CD14-positive monocyte (primary cell): ENCODE measurements at regions not wholly inside any gene's neighbourhood (a gene's known extent, or its start where the extent isn't known, plus 50 kb on each side); places are given as distances from the start of the nearest gene placed in this dataset.

Source experiments
- DNase-seq, 3 donors: peaks; one replicate each; pipeline ENCODE4 v3.0.0-alpha.2; 2011 to 2022
- H2AFZ ChIP-seq: 2 replicates; pipeline ENCODE4 v1.6.0; 2012; ENCODE audit warnings: mild to moderate bottlenecking, low read depth, low read length, inconsistent platforms; ENCODE audit not compliant: insufficient read depth, poor library complexity, severe bottlenecking
- H3K27ac ChIP-seq, 2 donors: 1 replicate in 1 of 2; 2 replicates in 1 of 2; pipeline ENCODE4 v1.5.1; 2012 to 2013; ENCODE audit warnings: low read length in 2 of 2, control low read depth in 1 of 2, inconsistent platforms in 1 of 2, low read depth in 1 of 2, mild to moderate bottlenecking in 1 of 2
- H3K27me3 ChIP-seq, 2 donors: one replicate each; pipeline versions ENCODE4 v1.6.0 to v1.6.1; 2011 to 2013; ENCODE audit warnings: low read length in 2 of 2; ENCODE audit not compliant: control insufficient read depth in 2 of 2, insufficient read depth in 2 of 2
- H3K36me3 ChIP-seq, 2 donors: replicated peaks in 1 of 2; 1 replicate in 1 of 2; 2 replicates in 1 of 2; pipeline versions ENCODE4 v1.5.1 to v1.6.1; 2012 to 2013; ENCODE audit warnings: low read length in 2 of 2, control low read depth in 1 of 2, inconsistent platforms in 1 of 2, mild to moderate bottlenecking in 1 of 2; ENCODE audit not compliant: insufficient read depth in 2 of 2, control insufficient read depth in 1 of 2
- H3K4me1 ChIP-seq, 2 donors: 1 replicate in 1 of 2; 2 replicates in 1 of 2; pipeline versions ENCODE4 v1.5.1 to v1.6.1; 2012 to 2013; ENCODE audit warnings: low read length in 2 of 2, control low read depth in 1 of 2, inconsistent platforms in 1 of 2, mild to moderate bottlenecking in 1 of 2, moderate library complexity in 1 of 2; ENCODE audit not compliant: insufficient read depth in 2 of 2, control insufficient read depth in 1 of 2
- H3K4me2 ChIP-seq: replicated peaks from 2 replicates; pipeline ENCODE3; 2012; ENCODE audit warnings: low read length, moderate library complexity, mild to moderate bottlenecking; ENCODE audit not compliant: poor library complexity, severe bottlenecking; ENCODE audit errors: extremely low read depth
- H3K4me3 ChIP-seq, 3 experiments: fragments of 200-600 bp in 1 of 3; sonication (generic) in 1 of 3; replicated peaks in 1 of 3; 1 replicate in 2 of 3; 2 replicates in 1 of 3; pipeline ENCODE4 v1.5.1; 2011 to 2013; ENCODE audit warnings: low read length in 3 of 3, mild to moderate bottlenecking in 3 of 3, control low read depth in 2 of 3, low read depth in 2 of 3, inconsistent platforms in 1 of 3, moderate library complexity in 1 of 3
- H3K79me2 ChIP-seq: 2 replicates; pipeline ENCODE4 v1.6.0; 2012; ENCODE audit warnings: mild to moderate bottlenecking, control low read depth, inconsistent platforms, low read length, moderate library complexity; ENCODE audit not compliant: insufficient read depth
- H3K9ac ChIP-seq: 2 replicates; pipeline ENCODE4 v1.6.0; 2017; ENCODE audit warnings: low read length, mild to moderate bottlenecking; ENCODE audit not compliant: insufficient read depth, poor library complexity, severe bottlenecking
- H3K9me3 ChIP-seq, 2 donors: replicated peaks in 1 of 2; 1 replicate in 1 of 2; 2 replicates in 1 of 2; pipeline versions ENCODE4 v1.5.1 to v1.6.1; 2012 to 2013; ENCODE audit warnings: low read length in 2 of 2, control low read depth in 1 of 2; ENCODE audit not compliant: control insufficient read depth in 1 of 2, insufficient read depth in 1 of 2
- H4K20me1 ChIP-seq: 2 replicates; pipeline ENCODE4 v1.6.0; 2012; ENCODE audit warnings: mild to moderate bottlenecking, low read length, control low read depth, moderate library complexity; ENCODE audit not compliant: insufficient read depth
- H3K27ac Mint-ChIP-seq, 7 donors: one replicate each; pipeline ENCODE4 v1.8.0; 2020; ENCODE audit warnings: mild to moderate bottlenecking in 7 of 7, mixed read lengths in 7 of 7, moderate library complexity in 6 of 7, inconsistent platforms in 2 of 7
- H3K27me3 Mint-ChIP-seq, 3 donors: one replicate each; pipeline ENCODE4 v1.8.0; 2021 to 2022; ENCODE audit warnings: low read depth in 3 of 3, mild to moderate bottlenecking in 3 of 3, mixed read lengths in 3 of 3, moderate library complexity in 3 of 3, inconsistent platforms in 1 of 3
- H3K36me3 Mint-ChIP-seq, 2 donors: one replicate each; pipeline ENCODE4 v1.8.0; 2020; ENCODE audit warnings: mixed read lengths in 2 of 2, inconsistent platforms in 1 of 2, mild to moderate bottlenecking in 1 of 2
- H3K4me1 Mint-ChIP-seq: one replicate; pipeline ENCODE4 v1.8.0; 2020; ENCODE audit warnings: mild to moderate bottlenecking, mixed read lengths
- H3K4me3 Mint-ChIP-seq, 2 donors: one replicate each; pipeline ENCODE4 v1.8.0; 2020; ENCODE audit warnings: mild to moderate bottlenecking in 2 of 2, mixed read lengths in 2 of 2, moderate library complexity in 1 of 2
- H3K9me3 Mint-ChIP-seq, 7 donors: one replicate each; pipeline ENCODE4 v1.8.0; 2020 to 2022; ENCODE audit warnings: mixed read lengths in 7 of 7, mild to moderate bottlenecking in 6 of 7, moderate library complexity in 6 of 7, inconsistent platforms in 2 of 7
- whole genome bisulfite sequencing: methylation state at CpG from one replicate; pipeline ENCODE4 v1.1.5; 2013; ENCODE audit warnings: missing lambda C conversion rate; ENCODE audit not compliant: insufficient coverage; 5-methylcytosine and 5-hydroxymethylcytosine counted together
- intact Hi-C, 2 donors: fragments of 100-400 bp; cut with micrococcal nuclease; formaldehyde crosslinking; loops; one replicate each; pipeline versions ENCODE4 v1.15.0 to v1.15.1; 2023
- TF ChIP-seq, protein P1 (sequence below): fragments of 200-600 bp; IDR thresholded peaks from one replicate; pipeline ENCODE4 v1.8.0; 2022; ENCODE audit warnings: antibody characterized with exemption, mild to moderate bottlenecking

DNA sequence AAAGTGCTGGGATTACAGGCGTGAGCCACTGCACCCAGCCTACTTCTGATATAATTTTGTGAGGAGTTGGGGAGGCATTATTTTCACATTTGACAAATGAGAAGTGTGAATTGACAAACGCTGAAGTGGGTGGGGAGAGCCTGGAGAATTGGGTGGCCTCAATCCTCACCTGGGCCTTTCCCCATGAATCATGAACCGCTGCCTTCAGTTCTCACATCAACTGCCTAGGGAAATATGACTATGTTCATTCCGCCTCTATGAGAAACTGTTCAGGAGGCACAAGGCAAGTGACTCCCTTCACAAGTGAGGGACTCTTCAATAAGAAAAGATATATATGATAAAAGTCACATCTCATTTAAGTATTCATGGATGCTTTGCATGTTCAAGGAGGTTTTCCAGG, 96.6 kb upstream of the RND3 start:
- Histone ChIP-seq H3K9ac (no peak overlapping the region), H3K4me3 (no peak overlapping the region), H3K27me3 (no peaks in the 10 kb centered on the region), H3K79me2 (no peaks in the 10 kb centered on the region), H2AFZ (no peak overlapping the region), H4K20me1 (no peaks in the 10 kb centered on the region), H3K36me3 (no peaks in the 10 kb centered on the region), H3K4me1 (no peaks in the 10 kb centered on the region), H3K9me3 (peaks cover 4 to 7% of the 10 kb centered on the region in 2 donors), H3K4me2 (no peak overlapping the region), H3K27ac (no peak overlapping the region)
- 100% methylated on average over 2 of the region's 4 CpGs for WGBS
- H3K36me3 Mint-ChIP-seq = no peaks in the 10 kb centered on the region
- H3K27ac Mint-ChIP-seq = no peak overlapping the region
- no peak overlapping the region for H3K4me3 Mint-ChIP-seq
- no peaks in the 10 kb centered on the region for H3K4me1 Mint-ChIP-seq
- no peak for DNase-seq
- peaks cover 2 to 15% (median 7%) of the 10 kb centered on the region in 7 donors for H3K9me3 Mint-ChIP-seq
- H3K27me3 Mint-ChIP-seq = no peaks in the 10 kb centered on the region
- TF ChIP-seq, protein P1, sequence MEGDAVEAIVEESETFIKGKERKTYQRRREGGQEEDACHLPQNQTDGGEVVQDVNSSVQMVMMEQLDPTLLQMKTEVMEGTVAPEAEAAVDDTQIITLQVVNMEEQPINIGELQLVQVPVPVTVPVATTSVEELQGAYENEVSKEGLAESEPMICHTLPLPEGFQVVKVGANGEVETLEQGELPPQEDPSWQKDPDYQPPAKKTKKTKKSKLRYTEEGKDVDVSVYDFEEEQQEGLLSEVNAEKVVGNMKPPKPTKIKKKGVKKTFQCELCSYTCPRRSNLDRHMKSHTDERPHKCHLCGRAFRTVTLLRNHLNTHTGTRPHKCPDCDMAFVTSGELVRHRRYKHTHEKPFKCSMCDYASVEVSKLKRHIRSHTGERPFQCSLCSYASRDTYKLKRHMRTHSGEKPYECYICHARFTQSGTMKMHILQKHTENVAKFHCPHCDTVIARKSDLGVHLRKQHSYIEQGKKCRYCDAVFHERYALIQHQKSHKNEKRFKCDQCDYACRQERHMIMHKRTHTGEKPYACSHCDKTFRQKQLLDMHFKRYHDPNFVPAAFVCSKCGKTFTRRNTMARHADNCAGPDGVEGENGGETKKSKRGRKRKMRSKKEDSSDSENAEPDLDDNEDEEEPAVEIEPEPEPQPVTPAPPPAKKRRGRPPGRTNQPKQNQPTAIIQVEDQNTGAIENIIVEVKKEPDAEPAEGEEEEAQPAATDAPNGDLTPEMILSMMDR = no peak
- intact Hi-C loops = no loop called here

DNA sequence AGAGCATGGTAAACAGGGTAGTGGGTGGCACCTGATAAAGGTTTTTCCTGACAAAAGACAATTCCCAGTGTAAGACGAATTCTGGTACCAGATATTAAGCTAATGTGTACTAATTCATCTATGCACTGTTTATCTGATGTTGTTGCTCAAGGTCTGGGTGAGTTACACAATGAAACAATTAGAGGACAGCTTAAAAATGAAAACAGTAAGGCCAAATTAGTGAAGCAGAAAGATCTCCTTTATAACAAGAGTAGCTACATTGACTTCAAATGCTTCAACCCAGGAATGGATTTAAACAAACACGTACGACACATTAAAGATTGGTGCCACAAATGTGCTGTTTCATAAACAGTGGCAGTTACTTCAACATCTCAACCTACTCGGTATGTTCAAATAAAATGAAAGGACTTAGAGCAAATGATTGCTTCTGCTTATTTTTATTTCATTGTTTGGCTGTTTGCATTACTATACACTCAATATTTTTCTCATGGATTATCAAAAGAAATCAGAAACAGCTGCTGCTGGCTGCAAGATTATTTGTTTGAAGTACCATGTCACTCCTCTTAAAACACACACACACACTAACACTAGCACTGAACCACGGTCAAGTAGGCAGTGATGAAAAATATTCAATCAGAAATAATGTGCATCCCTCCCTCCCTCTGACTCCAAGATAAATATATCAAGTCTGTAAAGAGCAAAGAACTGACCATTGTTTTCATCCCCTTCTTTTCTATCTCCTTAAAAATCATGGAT, 94.4 kb upstream of the RND3 start:
- WGBS = no CpG with 5 or more reads among the region's 5 CpGs

More for the DNA sequence above, 94.4 kb upstream of the RND3 start:
- H3K9me3 Mint-ChIP-seq = peaks cover 11 to 24% (median 16%) of the 10 kb centered on the region in 7 donors
- Histone ChIP-seq H3K79me2 (no peaks in the 10 kb centered on the region), H2AFZ (no peak overlapping the region), H3K36me3 (no peaks in the 10 kb centered on the region), H3K4me3 (no peak overlapping the region), H3K9ac (no peak overlapping the region), H3K9me3 (peaks cover 16 to 19% of the 10 kb centered on the region in 2 donors), H3K27me3 (no peaks in the 10 kb centered on the region), H4K20me1 (no peaks in the 10 kb centered on the region), H3K4me2 (no peak overlapping the region), H3K27ac (no peak overlapping the region), H3K4me1 (no peaks in the 10 kb centered on the region)
- no peak for DNase-seq
- TF ChIP-seq, protein P1 = no peak
- no peak overlapping the region for H3K27ac Mint-ChIP-seq
- H3K36me3 Mint-ChIP-seq = no peaks in the 10 kb centered on the region
- intact Hi-C loops = no loop called here
- H3K4me1 Mint-ChIP-seq = no peaks in the 10 kb centered on the region
- no peaks in the 10 kb centered on the region for H3K27me3 Mint-ChIP-seq
- H3K4me3 Mint-ChIP-seq = no peak overlapping the region
